Panc1 (cell line): ENCODE measurements at regions not wholly inside any gene's neighbourhood (a gene's known extent, or its start where the extent isn't known, plus 50 kb on each side); places are given as distances from the start of the nearest gene placed in this dataset.
"Not testable (repeated sequence)": the region's sequence is repeated elsewhere in the genome, so short reads cannot be mapped to it uniquely, and the experiment has no call there.

ENCODE experiments used
- ATAC-seq: fragments of 200-7000 bp; cut with Tn5 transposase; 2 replicates; pipeline ENCODE4 v1.9.1; 2020; ENCODE audit warnings: mild to moderate bottlenecking, moderate library complexity
- BruUV-seq: library from RNA; stranded (reverse); fragments of 400-500 nt; replicated peaks from 2 replicates; lab custom pipeline; 2021; lab: Mats Ljungman, UMichigan
- CTCF ChIA-PET: fragments of 300-600 bp; sonication (Branson Sonifier 250); formaldehyde crosslinking; loops from one replicate; lab custom pipeline; 2022; ENCODE audit warnings: antibody characterized with exemption; lab: Charles Lee
- POLR2A ChIA-PET: fragments of 300-600 bp; sonication (Branson Sonifier 250); formaldehyde crosslinking; loops from one replicate; lab custom pipeline; 2022; ENCODE audit warnings: antibody characterized with exemption; lab: Charles Lee
- DNase-seq: peaks from one replicate; pipeline ENCODE4 v3.0.0-alpha.2; 2010; ENCODE audit warnings: low read depth, low spot score
- H3K27ac ChIP-seq: 2 replicates; pipeline ENCODE4 v1.5.1; 2011; ENCODE audit warnings: mild to moderate bottlenecking, low read length, inconsistent platforms
- H3K27me3 ChIP-seq: fragments of 200-500 bp; sonication (Bioruptor generic); 2 replicates; pipeline ENCODE4 v1.6.0; 2014; ENCODE audit warnings: low read length, inconsistent platforms; ENCODE audit not compliant: control insufficient read depth, insufficient read depth
- H3K36me3 ChIP-seq: fragments of 200-500 bp; sonication (Bioruptor generic); 2 replicates; pipeline ENCODE4 v1.5.1; 2014; ENCODE audit warnings: inconsistent platforms, mild to moderate bottlenecking, low read length, moderate library complexity; ENCODE audit not compliant: control insufficient read depth, insufficient read depth
- H3K4me1 ChIP-seq: 2 replicates; pipeline ENCODE4 v1.5.1; 2011; ENCODE audit warnings: inconsistent platforms, mild to moderate bottlenecking, low read length, moderate library complexity; ENCODE audit not compliant: control insufficient read depth, insufficient read depth
- H3K4me3 ChIP-seq, 2 experiments: 2 replicates each; pipeline ENCODE4 v1.5.1; 2011 to 2012; ENCODE audit warnings: low read depth in 2 of 2, low read length in 2 of 2, mild to moderate bottlenecking in 2 of 2, inconsistent platforms in 1 of 2, moderate library complexity in 1 of 2
- H3K9me3 ChIP-seq: fragments of 200-500 bp; sonication (Bioruptor generic); 2 replicates; pipeline ENCODE4 v1.5.1; 2014; ENCODE audit warnings: low read depth, mild to moderate bottlenecking, inconsistent platforms, low read length, moderate library complexity; ENCODE audit not compliant: control insufficient read depth, insufficient read depth
- POLR2AphosphoS5 ChIP-seq: IDR thresholded peaks from 2 replicates; pipeline ENCODE4 v1.6.1; 2012; ENCODE audit warnings: mild to moderate bottlenecking, low read depth, low read length, moderate library complexity
- in situ Hi-C: cut with HindIII; loops from 2 replicates; pipeline ENCODE4 v1.10.0; 2016; ENCODE audit warnings: low sequenced_read_pairs, low pct_unique_long_range_greater_than_20kb
- intact Hi-C: fragments of 100-400 bp; cut with micrococcal nuclease; formaldehyde crosslinking; loops from one replicate; pipeline ENCODE4 v1.10.0; 2022; ENCODE audit not compliant: unreplicated experiment

DNA sequence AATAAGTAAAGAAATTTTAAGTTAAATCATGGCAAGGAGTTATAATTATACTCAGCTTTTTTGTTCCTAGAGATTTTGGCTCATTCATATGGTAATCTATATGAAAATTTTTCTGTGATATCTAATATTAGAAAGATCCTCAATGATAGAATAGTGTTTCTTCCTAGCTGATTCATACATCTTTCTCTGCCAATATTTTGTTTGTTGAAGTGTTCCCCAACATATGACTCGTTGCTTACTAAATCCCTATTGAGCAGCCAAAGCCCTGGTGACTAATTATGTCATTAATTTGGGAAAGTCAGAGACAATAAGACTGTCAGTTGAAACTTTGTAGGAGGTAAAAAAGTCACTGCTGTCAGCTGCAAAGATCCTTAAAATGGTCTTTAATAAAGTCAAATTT lies 1348.5 kb upstream of the CDH18 start:
- H3K4me3 ChIP-seq, ATAC-seq, H3K27me3 ChIP-seq, H3K4me1 ChIP-seq, BruUV-seq, POLR2A ChIA-PET, H3K27ac ChIP-seq, in situ Hi-C loops, CTCF ChIA-PET, H3K9me3 ChIP-seq, intact Hi-C loops, H3K36me3 ChIP-seq: not testable (repeated sequence)
- DNase-seq: peak; percentile 56

- H3K9me3 ChIP-seq, H3K27ac ChIP-seq, DNase-seq, H3K4me1 ChIP-seq, H3K27me3 ChIP-seq, in situ Hi-C loops, POLR2A ChIA-PET, H3K36me3 ChIP-seq, intact Hi-C loops, ATAC-seq, BruUV-seq, CTCF ChIA-PET, H3K4me3 ChIP-seq: not testable (repeated sequence)
These were observed 1327.4 kb upstream of the CDH18 start for GRCh38 chr5:21315376-21315775.

DNA sequence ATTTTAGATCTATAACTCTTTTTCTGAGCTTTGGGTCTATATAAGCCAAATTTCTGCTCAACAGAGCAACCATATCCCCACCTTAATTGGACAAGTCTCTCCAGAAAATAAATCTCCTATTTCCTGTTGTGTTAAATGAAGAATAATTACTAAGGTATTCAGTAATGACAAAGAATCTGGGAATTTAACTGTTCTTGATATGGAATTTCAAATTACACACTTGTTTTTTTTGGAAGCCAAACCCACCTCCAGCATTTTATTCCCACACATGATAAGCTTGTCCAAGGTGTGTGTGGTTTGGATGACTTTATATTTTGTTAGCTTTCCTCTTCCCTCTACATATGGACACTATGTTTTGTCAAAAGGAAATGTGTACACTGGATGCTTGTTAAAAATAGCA lies 1313.2 kb upstream of the CDH18 start:
- H3K27ac ChIP-seq, POLR2A ChIA-PET, H3K9me3 ChIP-seq, intact Hi-C loops, ATAC-seq, BruUV-seq, CTCF ChIA-PET, H3K4me3 ChIP-seq, H3K4me1 ChIP-seq, H3K27me3 ChIP-seq, H3K36me3 ChIP-seq, in situ Hi-C loops, DNase-seq: not testable (repeated sequence)

DNA sequence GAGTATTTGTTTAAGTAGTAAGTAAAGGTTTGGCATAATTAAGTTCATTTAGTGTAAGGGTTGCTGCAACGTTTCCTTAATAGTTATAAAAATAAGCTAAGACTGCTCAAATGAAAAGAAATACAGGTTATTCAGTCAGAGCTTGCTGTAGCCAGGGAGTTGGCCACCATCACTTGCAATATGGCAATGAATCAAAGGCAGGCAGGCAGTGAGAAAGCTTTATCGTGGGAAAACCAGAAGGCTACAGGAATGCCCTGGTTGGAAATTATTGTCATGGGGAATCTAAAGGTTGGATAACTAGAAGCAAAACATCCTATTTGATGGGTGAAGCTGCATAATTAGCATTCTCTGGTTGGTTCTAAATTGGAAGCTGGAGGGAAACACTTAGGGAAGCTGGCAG lies 1286.4 kb upstream of the CDH18 start:
- BruUV-seq, ATAC-seq, in situ Hi-C loops: not testable (repeated sequence)

GRCh38 chr5:21263361-21263760 lies 1275.4 kb upstream of the CDH18 start:
- POLR2A ChIA-PET: no interaction called here
- intact Hi-C loops: no loop called here

More for the DNA sequence above, 1286.4 kb upstream of the CDH18 start:
- DNase-seq, intact Hi-C loops, H3K9me3 ChIP-seq, H3K27ac ChIP-seq, H3K27me3 ChIP-seq, H3K4me1 ChIP-seq, H3K4me3 ChIP-seq, H3K36me3 ChIP-seq, POLR2A ChIA-PET, CTCF ChIA-PET: not testable (repeated sequence)

More at GRCh38 chr5:21263361-21263760, 1275.4 kb upstream of the CDH18 start:
- no peaks in the 10 kb centered on the region for H3K27me3 ChIP-seq
- H3K27ac ChIP-seq: no peak overlapping the region
- in situ Hi-C loops: no loop called here
- no TSS peak for BruUV-seq
- no peaks in the 10 kb centered on the region; the same call in 1 of the 2 replicates for H3K9me3 ChIP-seq
- CTCF ChIA-PET: no interaction called here
- DNase-seq: no peak
- TF ChIP-seq POLR2AphosphoS5: no peak
- no peak overlapping the region for H3K4me3 ChIP-seq
- no peaks in the 10 kb centered on the region for H3K4me1 ChIP-seq
- H3K36me3 ChIP-seq: no peaks in the 10 kb centered on the region
- no peak for ATAC-seq
